Osteocyte (in vitro differentiated cells): ENCODE measurements at regions not wholly inside any gene's neighbourhood (a gene's known extent, or its start where the extent isn't known, plus 50 kb on each side); places are given as distances from the start of the nearest gene placed in this dataset.

ENCODE experiments used
- DNase-seq: peaks from one replicate; pipeline ENCODE4 v3.0.0; 2021; ENCODE audit warnings: mixed read lengths; ENCODE audit not compliant: unreplicated experiment; ENCODE audit errors: extremely low spot score
- H3K27ac Mint-ChIP-seq: one replicate; pipeline ENCODE4 v1.8.0; 2021; ENCODE audit warnings: mild to moderate bottlenecking, mixed read lengths; ENCODE audit not compliant: unreplicated experiment
- H3K27me3 Mint-ChIP-seq: one replicate; pipeline ENCODE4 v1.8.0; 2021; ENCODE audit warnings: mixed read lengths; ENCODE audit not compliant: unreplicated experiment
- H3K36me3 Mint-ChIP-seq: one replicate; pipeline ENCODE4 v1.8.0; 2021; ENCODE audit warnings: mixed read lengths; ENCODE audit not compliant: unreplicated experiment
- H3K4me1 Mint-ChIP-seq: one replicate; pipeline ENCODE4 v1.8.0; 2021; ENCODE audit warnings: mixed read lengths; ENCODE audit not compliant: unreplicated experiment
- H3K4me3 Mint-ChIP-seq: one replicate; pipeline ENCODE4 v1.8.0; 2021; ENCODE audit warnings: mild to moderate bottlenecking, moderate library complexity, mixed read lengths; ENCODE audit not compliant: unreplicated experiment
- H3K9me3 Mint-ChIP-seq: one replicate; pipeline ENCODE4 v1.8.0; 2021; ENCODE audit warnings: mixed read lengths; ENCODE audit not compliant: unreplicated experiment
- TF ChIP-seq, protein P1 (sequence below): fragments of 200-600 bp; sonication (generic); IDR thresholded peaks from 2 replicates; pipeline ENCODE4 v1.5.0; 2021; ENCODE audit warnings: antibody characterized with exemption, mild to moderate bottlenecking, moderate library complexity

DNA sequence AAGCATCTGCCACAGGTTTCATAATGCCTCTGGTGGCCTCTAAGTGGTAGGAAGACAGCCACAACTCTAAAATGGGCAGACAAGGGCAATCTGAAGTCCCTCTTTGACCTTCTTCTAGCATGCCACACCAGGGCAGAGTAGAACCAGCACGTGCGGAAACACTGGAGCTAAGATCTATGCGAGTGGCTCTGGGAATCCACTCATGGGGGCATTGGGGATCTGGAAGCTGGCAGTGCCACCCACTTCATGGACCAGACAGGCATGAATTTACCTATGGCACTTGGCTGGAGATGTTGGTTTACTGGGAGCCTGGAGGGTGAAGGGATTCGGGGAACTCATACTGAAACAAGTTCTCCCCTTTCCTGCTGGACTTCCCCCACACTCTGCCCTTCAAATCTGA, 337.4 kb downstream of the MIAT start:
- H3K27me3 Mint-ChIP-seq, result peaks cover 16% of the 10 kb centered on the region
- H3K27ac Mint-ChIP-seq, result no peak overlapping the region

DNA sequence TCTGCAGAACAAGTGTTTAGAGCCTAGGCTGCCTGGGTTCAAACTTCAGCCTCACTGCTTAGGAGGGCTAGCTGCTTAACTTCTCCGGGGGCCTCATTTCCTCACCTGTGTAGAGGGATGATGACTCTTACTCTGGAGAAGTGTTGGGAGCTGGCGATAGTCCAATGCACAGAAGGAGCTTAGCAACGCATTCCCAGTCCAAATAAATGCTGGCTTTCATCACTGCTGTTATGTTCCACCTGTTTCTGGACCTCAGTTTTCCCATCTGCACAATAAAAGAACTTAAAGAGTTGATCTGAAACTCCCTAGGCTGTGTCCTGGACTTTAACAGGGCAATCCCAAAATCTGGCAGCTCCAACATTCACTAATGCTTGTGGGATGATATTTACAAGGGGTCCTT, 337.8 kb downstream of the MIAT start:
- peaks cover 3% of the 10 kb centered on the region for H3K4me1 Mint-ChIP-seq

More for the DNA sequence above, 337.4 kb downstream of the MIAT start:
- no peak overlapping the region for H3K4me3 Mint-ChIP-seq
- no peaks in the 10 kb centered on the region for H3K9me3 Mint-ChIP-seq
- DNase-seq, result no peak
- H3K36me3 Mint-ChIP-seq, result no peaks in the 10 kb centered on the region
- TF ChIP-seq, protein P1, sequence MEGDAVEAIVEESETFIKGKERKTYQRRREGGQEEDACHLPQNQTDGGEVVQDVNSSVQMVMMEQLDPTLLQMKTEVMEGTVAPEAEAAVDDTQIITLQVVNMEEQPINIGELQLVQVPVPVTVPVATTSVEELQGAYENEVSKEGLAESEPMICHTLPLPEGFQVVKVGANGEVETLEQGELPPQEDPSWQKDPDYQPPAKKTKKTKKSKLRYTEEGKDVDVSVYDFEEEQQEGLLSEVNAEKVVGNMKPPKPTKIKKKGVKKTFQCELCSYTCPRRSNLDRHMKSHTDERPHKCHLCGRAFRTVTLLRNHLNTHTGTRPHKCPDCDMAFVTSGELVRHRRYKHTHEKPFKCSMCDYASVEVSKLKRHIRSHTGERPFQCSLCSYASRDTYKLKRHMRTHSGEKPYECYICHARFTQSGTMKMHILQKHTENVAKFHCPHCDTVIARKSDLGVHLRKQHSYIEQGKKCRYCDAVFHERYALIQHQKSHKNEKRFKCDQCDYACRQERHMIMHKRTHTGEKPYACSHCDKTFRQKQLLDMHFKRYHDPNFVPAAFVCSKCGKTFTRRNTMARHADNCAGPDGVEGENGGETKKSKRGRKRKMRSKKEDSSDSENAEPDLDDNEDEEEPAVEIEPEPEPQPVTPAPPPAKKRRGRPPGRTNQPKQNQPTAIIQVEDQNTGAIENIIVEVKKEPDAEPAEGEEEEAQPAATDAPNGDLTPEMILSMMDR, result no peak
- peaks cover 3% of the 10 kb centered on the region for H3K4me1 Mint-ChIP-seq

DNA sequence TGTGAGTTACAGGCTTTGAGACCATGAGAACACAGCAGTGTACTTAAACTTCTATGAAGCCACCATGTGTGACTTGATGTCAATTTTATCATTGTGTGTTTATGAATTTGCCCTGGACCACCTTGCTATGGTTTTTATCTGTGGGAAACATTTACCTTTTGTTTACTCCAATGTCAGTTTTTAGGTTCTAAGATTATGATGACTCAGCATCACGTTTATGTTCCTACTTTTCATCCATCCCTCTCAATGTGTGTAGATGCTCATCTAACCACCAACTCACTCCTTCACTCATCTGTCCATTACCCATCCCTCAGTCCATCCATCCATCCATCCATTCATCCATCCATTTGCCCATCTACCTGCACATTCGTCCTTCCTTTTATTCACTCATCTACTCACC, 338.8 kb downstream of the MIAT start:
- TF ChIP-seq, protein P1, result no peak
- H3K36me3 Mint-ChIP-seq, result no peaks in the 10 kb centered on the region
- H3K4me3 Mint-ChIP-seq, result no peak overlapping the region
- peaks cover 3% of the 10 kb centered on the region for H3K4me1 Mint-ChIP-seq
- H3K27ac Mint-ChIP-seq, result no peak overlapping the region
- H3K27me3 Mint-ChIP-seq, result peaks cover 16% of the 10 kb centered on the region
- H3K9me3 Mint-ChIP-seq, result no peaks in the 10 kb centered on the region
- DNase-seq, result no peak

More for the DNA sequence above, 337.8 kb downstream of the MIAT start:
- H3K27me3 Mint-ChIP-seq, result peaks cover 16% of the 10 kb centered on the region
- no peak overlapping the region for H3K4me3 Mint-ChIP-seq
- TF ChIP-seq, protein P1, result no peak
- H3K9me3 Mint-ChIP-seq, result no peaks in the 10 kb centered on the region
- no peak overlapping the region for H3K27ac Mint-ChIP-seq
- DNase-seq, result no peak
- H3K36me3 Mint-ChIP-seq, result no peaks in the 10 kb centered on the region

DNA sequence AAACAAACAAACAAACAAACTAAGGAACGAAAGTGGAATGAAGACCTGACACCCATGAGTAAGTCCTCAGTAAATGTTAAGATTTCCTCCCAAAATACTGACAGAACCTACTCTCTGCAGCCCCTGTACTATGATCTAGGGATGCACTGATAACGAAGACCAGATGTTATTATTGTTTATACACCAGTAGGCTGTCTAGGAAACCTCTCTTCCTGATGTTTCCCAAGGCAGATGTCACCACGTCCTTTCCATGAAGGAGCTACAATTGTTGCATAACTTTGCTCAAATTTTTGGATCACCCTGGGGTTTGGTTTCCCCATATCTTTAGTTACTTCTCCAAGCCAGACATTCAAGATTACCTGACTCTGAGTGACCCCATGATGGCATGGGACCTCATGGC, 340.7 kb downstream of the MIAT start:
- Mint-ChIP-seq H3K9me3 (no peaks in the 10 kb centered on the region), H3K36me3 (peaks cover 2% of the 10 kb centered on the region), H3K4me3 (no peak overlapping the region), H3K4me1 (peaks cover 3% of the 10 kb centered on the region), H3K27ac (no peak overlapping the region), H3K27me3 (peaks cover 23% of the 10 kb centered on the region)
- no peak for DNase-seq
- TF ChIP-seq, protein P1, result no peak

DNA sequence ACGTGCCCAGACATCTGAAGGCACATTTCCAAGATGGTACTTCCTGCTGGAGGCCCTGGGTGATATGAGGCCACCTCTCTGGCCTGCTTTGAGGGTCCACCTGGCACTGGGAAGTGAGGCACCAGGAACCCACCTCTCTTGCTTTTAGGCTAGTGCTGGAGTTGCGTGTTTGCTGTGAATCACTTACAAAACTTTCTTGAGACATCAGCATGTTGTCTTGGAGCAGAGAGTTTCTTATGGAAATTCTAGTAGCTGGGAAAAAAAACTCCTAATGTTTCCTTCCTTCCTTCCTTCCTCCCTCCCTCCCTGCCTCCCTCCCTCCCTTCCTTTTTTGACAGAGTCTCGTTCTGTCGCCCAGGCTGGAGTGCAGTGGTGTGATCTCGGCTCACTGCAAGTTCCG, 341.3 kb downstream of the MIAT start:
- Mint-ChIP-seq H3K36me3 (peaks cover 2% of the 10 kb centered on the region), H3K4me3 (no peak overlapping the region), H3K27me3 (peaks cover 23% of the 10 kb centered on the region), H3K9me3 (no peaks in the 10 kb centered on the region), H3K27ac (no peak overlapping the region), H3K4me1 (peaks cover 3% of the 10 kb centered on the region)
- no peak for DNase-seq
- TF ChIP-seq, protein P1, result no peak
